Osteocyte (in vitro differentiated cells): ENCODE measurements at regions not wholly inside any gene's neighbourhood (a gene's known extent, or its start where the extent isn't known, plus 50 kb on each side); places are given as distances from the start of the nearest gene placed in this dataset.
"Not testable (repeated sequence)": the region's sequence is repeated elsewhere in the genome, so short reads cannot be mapped to it uniquely, and the experiment has no call there.

ENCODE experiments used
- DNase-seq: peaks from one replicate; pipeline ENCODE4 v3.0.0; 2021; ENCODE audit warnings: mixed read lengths; ENCODE audit not compliant: unreplicated experiment; ENCODE audit errors: extremely low spot score
- H3K27ac Mint-ChIP-seq: one replicate; pipeline ENCODE4 v1.8.0; 2021; ENCODE audit warnings: mild to moderate bottlenecking, mixed read lengths; ENCODE audit not compliant: unreplicated experiment
- H3K27me3 Mint-ChIP-seq: one replicate; pipeline ENCODE4 v1.8.0; 2021; ENCODE audit warnings: mixed read lengths; ENCODE audit not compliant: unreplicated experiment
- H3K36me3 Mint-ChIP-seq: one replicate; pipeline ENCODE4 v1.8.0; 2021; ENCODE audit warnings: mixed read lengths; ENCODE audit not compliant: unreplicated experiment
- H3K4me1 Mint-ChIP-seq: one replicate; pipeline ENCODE4 v1.8.0; 2021; ENCODE audit warnings: mixed read lengths; ENCODE audit not compliant: unreplicated experiment
- H3K4me3 Mint-ChIP-seq: one replicate; pipeline ENCODE4 v1.8.0; 2021; ENCODE audit warnings: mild to moderate bottlenecking, moderate library complexity, mixed read lengths; ENCODE audit not compliant: unreplicated experiment
- H3K9me3 Mint-ChIP-seq: one replicate; pipeline ENCODE4 v1.8.0; 2021; ENCODE audit warnings: mixed read lengths; ENCODE audit not compliant: unreplicated experiment
- CTCF ChIP-seq: fragments of 200-600 bp; sonication (generic); IDR thresholded peaks from 2 replicates; pipeline ENCODE4 v1.5.0; 2021; ENCODE audit warnings: antibody characterized with exemption, mild to moderate bottlenecking, moderate library complexity

- peaks cover 2% of the 10 kb centered on the region for H3K4me1 Mint-ChIP-seq
- no peak for DNase-seq
- H3K4me3 Mint-ChIP-seq = no peak overlapping the region
- TF ChIP-seq CTCF = no peak
- H3K9me3 Mint-ChIP-seq = no peaks in the 10 kb centered on the region
- no peak overlapping the region for H3K27ac Mint-ChIP-seq
- H3K36me3 Mint-ChIP-seq = peaks cover 8% of the 10 kb centered on the region
- no peaks in the 10 kb centered on the region for H3K27me3 Mint-ChIP-seq
These were observed 65.2 kb downstream of the PPIAL4A start for GRCh38 chr1:120954736-120955135.

GRCh38 chr1:120955961-120956360 lies 66.4 kb downstream of the PPIAL4A start:
- not testable (repeated sequence) for H3K27ac Mint-ChIP-seq, DNase-seq, H3K4me1 Mint-ChIP-seq, H3K27me3 Mint-ChIP-seq, H3K9me3 Mint-ChIP-seq, H3K36me3 Mint-ChIP-seq, H3K4me3 Mint-ChIP-seq

- not testable (repeated sequence) for H3K27ac Mint-ChIP-seq, H3K4me1 Mint-ChIP-seq, H3K9me3 Mint-ChIP-seq, H3K27me3 Mint-ChIP-seq, H3K4me3 Mint-ChIP-seq, DNase-seq, H3K36me3 Mint-ChIP-seq
These were observed 76.4 kb downstream of the PPIAL4A start for GRCh38 chr1:120966018-120966417.

- not testable (repeated sequence) for H3K27me3 Mint-ChIP-seq, DNase-seq, H3K36me3 Mint-ChIP-seq, H3K4me1 Mint-ChIP-seq, H3K9me3 Mint-ChIP-seq, H3K4me3 Mint-ChIP-seq, H3K27ac Mint-ChIP-seq
These were observed 83.3 kb downstream of the PPIAL4A start for GRCh38 chr1:120972863-120973262.

- not testable (repeated sequence) for H3K27me3 Mint-ChIP-seq
These were observed 84.3 kb downstream of the PPIAL4A start for GRCh38 chr1:120973836-120974235.

GRCh38 chr1:120977279-120977678 lies 87.7 kb downstream of the PPIAL4A start:
- H3K27ac Mint-ChIP-seq, H3K9me3 Mint-ChIP-seq, DNase-seq, H3K4me1 Mint-ChIP-seq, H3K36me3 Mint-ChIP-seq, H3K4me3 Mint-ChIP-seq, H3K27me3 Mint-ChIP-seq: not testable (repeated sequence)

More at GRCh38 chr1:120973836-120974235, 84.3 kb downstream of the PPIAL4A start:
- not testable (repeated sequence) for H3K9me3 Mint-ChIP-seq, H3K4me1 Mint-ChIP-seq, H3K4me3 Mint-ChIP-seq, H3K36me3 Mint-ChIP-seq, H3K27ac Mint-ChIP-seq, DNase-seq

- DNase-seq, H3K27ac Mint-ChIP-seq, H3K9me3 Mint-ChIP-seq, H3K27me3 Mint-ChIP-seq, H3K36me3 Mint-ChIP-seq, H3K4me1 Mint-ChIP-seq, H3K4me3 Mint-ChIP-seq: not testable (repeated sequence)
These were observed 92.0 kb downstream of the PPIAL4A start for GRCh38 chr1:120981489-120982094.

- H3K4me3 Mint-ChIP-seq, H3K36me3 Mint-ChIP-seq, H3K27me3 Mint-ChIP-seq, DNase-seq, H3K27ac Mint-ChIP-seq, H3K4me1 Mint-ChIP-seq, H3K9me3 Mint-ChIP-seq: not testable (repeated sequence)
These were observed 105.0 kb downstream of the PPIAL4A start for GRCh38 chr1:120994614-120995013.

GRCh38 chr1:120995025-120995424 lies 105.5 kb downstream of the PPIAL4A start:
- H3K27me3 Mint-ChIP-seq, H3K4me3 Mint-ChIP-seq, H3K4me1 Mint-ChIP-seq, H3K27ac Mint-ChIP-seq, H3K36me3 Mint-ChIP-seq, DNase-seq, H3K9me3 Mint-ChIP-seq: not testable (repeated sequence)

- H3K27ac Mint-ChIP-seq, H3K9me3 Mint-ChIP-seq, DNase-seq, H3K36me3 Mint-ChIP-seq, H3K4me3 Mint-ChIP-seq, H3K27me3 Mint-ChIP-seq, H3K4me1 Mint-ChIP-seq: not testable (repeated sequence)
These were observed 111.6 kb downstream of the PPIAL4A start for GRCh38 chr1:121001090-121001726.

GRCh38 chr1:121003230-121003629 lies 113.7 kb downstream of the PPIAL4A start:
- H3K4me3 Mint-ChIP-seq, DNase-seq, H3K36me3 Mint-ChIP-seq, H3K4me1 Mint-ChIP-seq, H3K27me3 Mint-ChIP-seq, H3K27ac Mint-ChIP-seq, H3K9me3 Mint-ChIP-seq: not testable (repeated sequence)
